ENCODE measurements at regions not wholly inside any gene's neighbourhood (a gene's known extent, or its start where the extent isn't known, plus 50 kb on each side); places are given as distances from the start of the nearest gene placed in this dataset.
"Not testable (repeated sequence)": the region's sequence is repeated elsewhere in the genome, so short reads cannot be mapped to it uniquely, and the experiment has no call there.

DNA sequence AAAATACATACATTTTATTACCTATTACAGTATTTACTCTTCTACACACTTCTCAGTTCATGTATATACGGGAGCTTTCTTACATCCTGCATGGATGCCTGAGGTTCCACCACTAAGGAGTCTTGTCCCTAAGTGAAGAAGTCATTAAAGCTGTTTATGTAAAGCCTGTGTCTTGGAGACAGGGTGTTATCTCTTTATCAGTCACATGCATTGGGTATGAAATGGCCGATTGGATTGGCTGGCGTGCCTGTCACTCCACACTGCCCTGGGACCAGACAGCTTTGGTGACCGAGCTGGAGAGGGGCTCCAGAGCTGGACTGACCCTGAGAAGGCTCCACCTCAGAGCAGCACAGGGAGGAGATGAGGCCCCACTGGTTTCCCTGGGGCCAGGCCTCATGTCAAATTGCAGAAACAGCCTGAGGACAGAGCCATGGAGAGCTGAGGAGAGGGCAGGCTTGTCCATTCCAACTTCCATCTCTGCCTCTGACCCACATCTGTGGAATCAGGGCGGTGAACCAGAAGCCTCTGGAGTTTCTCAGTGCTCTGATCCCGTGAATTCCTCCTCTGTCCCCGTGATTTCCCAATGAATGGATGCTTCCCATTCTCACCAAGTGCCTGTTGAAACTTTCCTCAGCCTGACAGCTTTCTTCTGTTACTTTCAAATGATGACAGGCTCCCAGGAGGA is 628.8 kb downstream of the PRIM2 start:
- H3K4me1 ChIP-seq (ENCODE audit: insufficient read depth, poor library complexity, severe bottlenecking); H3K9me3 ChIP-seq (ENCODE audit: severe bottlenecking); H3K4me3 ChIP-seq (ENCODE audit: severe bottlenecking); H3K36me3 ChIP-seq (ENCODE audit: low read depth); ATAC-seq (ENCODE audit: low read depth); H3K27me3 ChIP-seq (ENCODE audit: insufficient read depth, poor library complexity, severe bottlenecking); DNase-seq (ENCODE audit: low spot score); H3K27ac ChIP-seq (ENCODE audit: poor library complexity, severe bottlenecking): not testable (repeated sequence)

DNA sequence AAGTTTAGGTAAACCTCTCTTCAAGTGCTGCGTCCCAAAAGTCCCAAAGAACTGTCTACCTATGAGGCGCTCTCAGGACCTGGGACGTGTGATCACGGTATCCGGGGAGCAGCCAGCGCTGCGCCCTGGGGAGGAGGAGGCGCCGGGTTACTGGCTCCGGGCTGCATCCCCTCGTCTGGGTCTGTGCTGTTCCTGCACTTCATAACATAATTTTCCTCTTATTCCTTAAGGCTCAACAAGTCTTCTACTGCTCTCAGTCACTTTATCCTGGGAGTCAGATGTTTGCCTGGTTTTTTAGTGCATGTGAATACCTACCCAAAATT is 629.3 kb downstream of the PRIM2 start:
- DNase-seq (ENCODE audit: low spot score); H3K27ac ChIP-seq (ENCODE audit: poor library complexity, severe bottlenecking); H3K4me1 ChIP-seq (ENCODE audit: insufficient read depth, poor library complexity, severe bottlenecking): not testable (repeated sequence)

DNA sequence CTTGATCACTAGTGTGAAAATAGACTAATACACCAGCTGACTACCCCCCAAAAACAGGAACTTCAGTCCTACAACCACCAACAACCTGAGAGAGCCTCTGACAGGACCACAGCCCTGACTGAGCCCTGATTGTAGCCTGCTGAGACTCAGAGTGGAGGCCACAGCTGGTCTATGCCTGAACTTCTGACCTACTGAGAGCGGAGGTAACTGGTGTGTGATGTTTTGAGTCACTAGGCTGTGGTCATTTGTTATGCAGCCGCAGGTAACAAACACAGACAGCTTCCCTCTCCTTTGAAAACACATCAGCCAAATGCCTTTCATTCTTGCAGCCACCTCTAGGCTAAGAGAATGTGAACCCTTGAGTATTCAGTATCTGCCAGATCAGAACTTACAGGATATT is 631.1 kb downstream of the PRIM2 start:
- H3K27ac ChIP-seq (ENCODE audit: poor library complexity, severe bottlenecking); H3K4me1 ChIP-seq (ENCODE audit: insufficient read depth, poor library complexity, severe bottlenecking); H3K4me3 ChIP-seq (ENCODE audit: severe bottlenecking); H3K9me3 ChIP-seq (ENCODE audit: severe bottlenecking); DNase-seq (ENCODE audit: low spot score); H3K27me3 ChIP-seq (ENCODE audit: insufficient read depth, poor library complexity, severe bottlenecking); H3K36me3 ChIP-seq (ENCODE audit: low read depth); ATAC-seq (ENCODE audit: low read depth): not testable (repeated sequence)

More for the DNA sequence above, 629.3 kb downstream of the PRIM2 start:
- ATAC-seq (ENCODE audit: low read depth); H3K27me3 ChIP-seq (ENCODE audit: insufficient read depth, poor library complexity, severe bottlenecking); H3K4me3 ChIP-seq (ENCODE audit: severe bottlenecking); H3K36me3 ChIP-seq (ENCODE audit: low read depth); H3K9me3 ChIP-seq (ENCODE audit: severe bottlenecking): not testable (repeated sequence)

DNA sequence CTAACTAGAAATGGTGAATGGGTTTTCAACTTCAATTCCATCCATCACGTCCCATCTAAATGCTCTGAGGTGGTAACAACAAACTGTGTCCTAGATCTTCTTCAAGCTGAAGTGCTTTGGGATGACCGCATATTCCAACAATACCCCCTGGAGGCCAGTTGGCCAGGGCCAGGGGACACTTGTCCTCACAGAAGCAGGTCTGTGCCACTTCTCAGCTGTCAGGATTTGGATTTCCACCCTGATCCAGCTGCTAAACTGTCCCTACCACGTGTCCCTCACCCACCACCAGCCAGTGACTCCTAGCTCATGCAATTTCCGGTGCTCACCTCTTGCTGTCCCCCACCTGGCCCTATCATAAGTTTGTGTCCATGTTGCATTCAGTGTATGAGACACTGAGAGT is 633.0 kb downstream of the PRIM2 start:
- not testable (repeated sequence) for H3K27ac ChIP-seq (ENCODE audit: poor library complexity, severe bottlenecking); H3K4me3 ChIP-seq (ENCODE audit: severe bottlenecking); DNase-seq (ENCODE audit: low spot score); H3K36me3 ChIP-seq (ENCODE audit: low read depth); H3K9me3 ChIP-seq (ENCODE audit: severe bottlenecking); H3K4me1 ChIP-seq (ENCODE audit: insufficient read depth, poor library complexity, severe bottlenecking); H3K27me3 ChIP-seq (ENCODE audit: insufficient read depth, poor library complexity, severe bottlenecking); ATAC-seq (ENCODE audit: low read depth)

DNA sequence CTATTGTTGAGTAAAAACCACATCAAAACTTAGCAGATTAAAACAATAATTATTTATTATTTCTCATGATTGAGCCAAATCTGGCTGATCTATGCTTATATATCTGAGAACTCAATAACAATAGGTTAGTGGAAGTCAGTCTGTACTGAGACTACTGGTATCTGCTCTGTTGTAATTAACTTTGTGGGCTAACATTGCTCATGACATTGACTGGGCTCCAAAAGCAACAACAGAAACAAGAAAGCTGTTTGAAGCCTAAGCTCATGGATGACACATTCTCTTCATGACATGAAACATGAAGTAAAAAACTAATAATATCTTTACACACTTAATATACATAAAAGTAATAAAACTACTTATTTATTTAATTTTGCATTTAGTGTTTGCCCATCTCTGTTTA is 649.3 kb downstream of the PRIM2 start:
- H3K9me3 ChIP-seq (ENCODE audit: severe bottlenecking); H3K4me3 ChIP-seq (ENCODE audit: severe bottlenecking); H3K27ac ChIP-seq (ENCODE audit: poor library complexity, severe bottlenecking); H3K36me3 ChIP-seq (ENCODE audit: low read depth); DNase-seq (ENCODE audit: low spot score); ATAC-seq (ENCODE audit: low read depth); H3K27me3 ChIP-seq (ENCODE audit: insufficient read depth, poor library complexity, severe bottlenecking); H3K4me1 ChIP-seq (ENCODE audit: insufficient read depth, poor library complexity, severe bottlenecking): not testable (repeated sequence)

DNA sequence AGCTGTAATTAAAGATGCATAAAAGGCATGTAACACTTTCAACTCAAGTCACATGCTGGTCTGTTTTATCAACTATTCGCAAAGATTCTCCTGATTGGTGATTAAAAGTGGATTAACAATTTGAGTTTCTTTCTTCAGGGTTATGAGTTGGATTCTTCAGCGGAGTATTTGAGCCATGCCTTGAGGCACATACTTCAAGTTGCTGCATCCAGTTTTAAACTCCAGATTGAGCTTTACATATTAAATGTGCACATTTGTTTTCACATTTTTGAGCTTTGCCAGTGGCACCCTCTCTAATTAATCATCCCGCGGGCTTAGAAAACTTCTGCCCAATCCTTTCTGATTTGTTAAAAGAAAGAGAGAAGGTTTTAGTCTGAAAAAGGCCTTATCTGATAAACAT is 654.5 kb downstream of the PRIM2 start:
- H3K27me3 ChIP-seq (ENCODE audit: insufficient read depth, poor library complexity, severe bottlenecking); H3K4me3 ChIP-seq (ENCODE audit: severe bottlenecking); DNase-seq (ENCODE audit: low spot score); H3K36me3 ChIP-seq (ENCODE audit: low read depth); H3K9me3 ChIP-seq (ENCODE audit: severe bottlenecking); H3K4me1 ChIP-seq (ENCODE audit: insufficient read depth, poor library complexity, severe bottlenecking); ATAC-seq (ENCODE audit: low read depth); H3K27ac ChIP-seq (ENCODE audit: poor library complexity, severe bottlenecking): not testable (repeated sequence)

DNA sequence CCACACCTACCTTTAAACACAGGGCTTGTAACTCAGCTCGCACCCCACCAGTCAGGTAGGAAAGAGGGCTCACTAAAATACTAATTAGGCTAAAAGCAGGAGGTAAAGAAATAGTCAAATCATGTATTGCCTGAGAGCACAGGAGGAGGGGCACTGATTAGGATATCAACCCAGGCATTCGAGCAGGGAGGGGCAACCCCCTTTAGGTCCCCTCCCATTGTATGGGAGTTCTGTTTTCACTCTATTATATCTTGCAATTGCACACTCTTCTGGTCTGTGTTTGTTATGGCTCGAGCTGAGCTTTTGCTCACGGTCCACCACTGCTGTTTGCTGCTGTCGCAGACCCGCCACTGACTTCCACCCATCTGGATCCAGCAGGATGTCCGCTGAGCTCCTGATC is 657.2 kb downstream of the PRIM2 start:
- Histone ChIP-seq H3K4me3 (ENCODE audit: severe bottlenecking) (no peak overlapping the region), H3K4me1 (ENCODE audit: insufficient read depth, poor library complexity, severe bottlenecking) (no peaks in the 10 kb centered on the region), H3K27ac (ENCODE audit: poor library complexity, severe bottlenecking) (no peak overlapping the region), H3K27me3 (ENCODE audit: insufficient read depth, poor library complexity, severe bottlenecking) (no peaks in the 10 kb centered on the region), H3K9me3 (ENCODE audit: severe bottlenecking) (no peaks in the 10 kb centered on the region), H3K36me3 (ENCODE audit: low read depth) (no peaks in the 10 kb centered on the region)
- TF ChIP-seq, protein P1, sequence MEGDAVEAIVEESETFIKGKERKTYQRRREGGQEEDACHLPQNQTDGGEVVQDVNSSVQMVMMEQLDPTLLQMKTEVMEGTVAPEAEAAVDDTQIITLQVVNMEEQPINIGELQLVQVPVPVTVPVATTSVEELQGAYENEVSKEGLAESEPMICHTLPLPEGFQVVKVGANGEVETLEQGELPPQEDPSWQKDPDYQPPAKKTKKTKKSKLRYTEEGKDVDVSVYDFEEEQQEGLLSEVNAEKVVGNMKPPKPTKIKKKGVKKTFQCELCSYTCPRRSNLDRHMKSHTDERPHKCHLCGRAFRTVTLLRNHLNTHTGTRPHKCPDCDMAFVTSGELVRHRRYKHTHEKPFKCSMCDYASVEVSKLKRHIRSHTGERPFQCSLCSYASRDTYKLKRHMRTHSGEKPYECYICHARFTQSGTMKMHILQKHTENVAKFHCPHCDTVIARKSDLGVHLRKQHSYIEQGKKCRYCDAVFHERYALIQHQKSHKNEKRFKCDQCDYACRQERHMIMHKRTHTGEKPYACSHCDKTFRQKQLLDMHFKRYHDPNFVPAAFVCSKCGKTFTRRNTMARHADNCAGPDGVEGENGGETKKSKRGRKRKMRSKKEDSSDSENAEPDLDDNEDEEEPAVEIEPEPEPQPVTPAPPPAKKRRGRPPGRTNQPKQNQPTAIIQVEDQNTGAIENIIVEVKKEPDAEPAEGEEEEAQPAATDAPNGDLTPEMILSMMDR (IDR thresholded peaks at IDR 0.05; ENCODE audit: poor library complexity, severe bottlenecking): no peak
- no peak for ATAC-seq (ENCODE audit: low read depth)
- no peak for DNase-seq (ENCODE audit: low spot score)

DNA sequence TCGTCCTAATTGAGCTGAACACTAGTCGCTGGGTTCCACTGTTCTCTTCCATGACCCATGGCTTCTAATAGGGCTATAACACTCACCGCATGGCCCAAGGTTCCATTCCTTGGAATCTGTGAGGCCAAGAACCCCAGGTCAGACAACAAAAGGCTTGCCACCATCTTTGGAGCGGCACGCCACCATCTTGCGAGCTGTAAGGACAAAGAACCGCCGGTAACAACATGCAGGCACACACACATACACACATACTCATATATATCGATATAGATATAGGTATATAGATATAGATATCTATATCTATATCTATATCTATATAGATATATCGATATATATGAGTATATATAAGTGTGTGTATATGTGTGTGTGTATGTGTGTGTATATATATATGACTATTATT is 657.7 kb downstream of the PRIM2 start:
- not testable (repeated sequence) for H3K4me1 ChIP-seq (ENCODE audit: insufficient read depth, poor library complexity, severe bottlenecking); DNase-seq (ENCODE audit: low spot score); H3K27ac ChIP-seq (ENCODE audit: poor library complexity, severe bottlenecking); ATAC-seq (ENCODE audit: low read depth); H3K4me3 ChIP-seq (ENCODE audit: severe bottlenecking); H3K9me3 ChIP-seq (ENCODE audit: severe bottlenecking); H3K36me3 ChIP-seq (ENCODE audit: low read depth); H3K27me3 ChIP-seq (ENCODE audit: insufficient read depth, poor library complexity, severe bottlenecking)

DNA sequence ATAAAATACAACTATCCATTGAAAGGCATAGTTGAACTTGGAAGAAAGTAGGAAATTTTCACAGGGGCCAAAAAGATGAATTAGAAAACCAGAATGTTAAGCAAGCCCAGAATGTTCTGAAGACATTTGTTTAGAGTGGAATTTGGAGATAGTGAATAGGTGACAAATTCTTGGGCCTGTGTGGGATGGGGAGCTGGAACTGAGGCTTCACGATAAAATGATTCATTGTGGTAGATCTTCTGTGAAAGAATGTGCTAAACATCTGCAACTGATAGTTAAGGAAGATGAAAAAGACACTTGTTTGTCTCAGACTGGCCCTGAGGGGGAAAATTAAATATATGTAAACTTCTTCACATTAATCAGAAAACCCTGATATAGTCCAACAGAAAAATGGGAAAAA is 658.9 kb downstream of the PRIM2 start:
- not testable (repeated sequence) for DNase-seq (ENCODE audit: low spot score); H3K4me3 ChIP-seq (ENCODE audit: severe bottlenecking); H3K4me1 ChIP-seq (ENCODE audit: insufficient read depth, poor library complexity, severe bottlenecking)

DNA sequence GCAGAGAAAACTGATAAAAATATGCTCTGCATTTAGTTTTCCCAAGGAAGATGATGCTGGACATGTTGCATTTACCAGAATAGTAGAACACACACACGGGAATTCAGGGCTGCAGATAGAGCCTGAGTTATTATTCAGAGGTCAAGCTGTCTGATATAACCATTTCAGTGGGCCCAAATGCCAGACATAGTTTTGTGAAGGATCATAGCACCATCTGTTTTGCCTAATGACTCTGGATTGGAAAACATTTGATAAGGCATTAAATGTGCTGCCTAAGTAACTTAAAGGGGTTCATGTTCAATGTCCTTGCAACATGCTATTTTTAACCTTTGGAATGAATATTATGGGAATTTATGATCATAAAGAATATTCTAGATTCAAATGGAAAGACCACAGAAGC is 666.2 kb downstream of the PRIM2 start:
- H3K9me3 ChIP-seq (ENCODE audit: severe bottlenecking); ATAC-seq (ENCODE audit: low read depth); H3K27me3 ChIP-seq (ENCODE audit: insufficient read depth, poor library complexity, severe bottlenecking); H3K4me1 ChIP-seq (ENCODE audit: insufficient read depth, poor library complexity, severe bottlenecking); DNase-seq (ENCODE audit: low spot score); H3K4me3 ChIP-seq (ENCODE audit: severe bottlenecking); H3K36me3 ChIP-seq (ENCODE audit: low read depth); H3K27ac ChIP-seq (ENCODE audit: poor library complexity, severe bottlenecking): not testable (repeated sequence)

More for the DNA sequence above, 658.9 kb downstream of the PRIM2 start:
- not testable (repeated sequence) for H3K27me3 ChIP-seq (ENCODE audit: insufficient read depth, poor library complexity, severe bottlenecking); H3K9me3 ChIP-seq (ENCODE audit: severe bottlenecking); H3K36me3 ChIP-seq (ENCODE audit: low read depth); H3K27ac ChIP-seq (ENCODE audit: poor library complexity, severe bottlenecking); ATAC-seq (ENCODE audit: low read depth)

DNA sequence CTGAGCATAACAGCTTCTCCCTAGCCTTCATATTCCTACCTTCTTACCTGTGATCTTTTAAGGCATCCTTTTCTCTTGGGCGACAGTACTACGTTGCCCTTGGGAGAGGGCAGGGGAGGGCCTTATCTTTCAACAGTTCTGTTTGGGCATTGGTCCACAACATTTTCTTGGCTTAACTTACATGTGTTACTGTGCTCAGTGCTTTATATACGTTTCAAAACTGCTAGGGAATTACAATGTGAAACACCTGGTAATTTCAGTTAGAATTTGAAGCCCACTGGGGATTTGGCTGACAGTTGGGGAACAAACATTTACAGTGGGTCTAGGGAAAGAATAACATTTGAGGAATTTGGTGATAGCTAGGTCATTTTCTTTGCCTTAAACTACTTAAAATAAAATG is 667.1 kb downstream of the PRIM2 start:
- not testable (repeated sequence) for H3K27me3 ChIP-seq (ENCODE audit: insufficient read depth, poor library complexity, severe bottlenecking); H3K4me1 ChIP-seq (ENCODE audit: insufficient read depth, poor library complexity, severe bottlenecking); DNase-seq (ENCODE audit: low spot score); H3K36me3 ChIP-seq (ENCODE audit: low read depth); H3K4me3 ChIP-seq (ENCODE audit: severe bottlenecking); H3K9me3 ChIP-seq (ENCODE audit: severe bottlenecking); ATAC-seq (ENCODE audit: low read depth); H3K27ac ChIP-seq (ENCODE audit: poor library complexity, severe bottlenecking)

All from RWPE2 (cell line).